Stimulated activated naive CD8-positive, alpha-beta T cell treated with anti-CD3 and anti-CD28 coated beads, Interleukin-15, Interleukin-2, amounts not matched to agents 100 ng/mL and 50 ng/mL, for 24 hours (primary cell): ENCODE measurements at regions not wholly inside any gene's neighbourhood (a gene's known extent, or its start where the extent isn't known, plus 50 kb on each side); places are given as distances from the start of the nearest gene placed in this dataset.
"Not testable (repeated sequence)": the region's sequence is repeated elsewhere in the genome, so short reads cannot be mapped to it uniquely, and the experiment has no call there.

ENCODE experiments used
- H3K27ac Mint-ChIP-seq: one replicate; pipeline ENCODE4 v1.8.0; 2021; ENCODE audit warnings: mild to moderate bottlenecking, mixed read lengths
- H3K27me3 Mint-ChIP-seq: one replicate; pipeline ENCODE4 v1.8.0; 2021; ENCODE audit warnings: mixed read lengths
- H3K36me3 Mint-ChIP-seq: one replicate; pipeline ENCODE4 v1.8.0; 2021; ENCODE audit warnings: low read depth, mixed read lengths
- H3K4me1 Mint-ChIP-seq: one replicate; pipeline ENCODE4 v1.8.0; 2021; ENCODE audit warnings: low read depth, mixed read lengths
- H3K4me3 Mint-ChIP-seq: one replicate; pipeline ENCODE4 v1.8.0; 2021; ENCODE audit warnings: mild to moderate bottlenecking, mixed read lengths
- H3K9me3 Mint-ChIP-seq: one replicate; pipeline ENCODE4 v1.8.0; 2021; ENCODE audit warnings: mixed read lengths

- no peak overlapping the region for H3K27ac Mint-ChIP-seq
- no peaks in the 10 kb centered on the region for H3K27me3 Mint-ChIP-seq
- H3K4me1 Mint-ChIP-seq = no peaks in the 10 kb centered on the region
- no peak overlapping the region for H3K4me3 Mint-ChIP-seq
- no peaks in the 10 kb centered on the region for H3K9me3 Mint-ChIP-seq
- H3K36me3 Mint-ChIP-seq = no peaks in the 10 kb centered on the region
These were observed 368.3 kb downstream of the RAD51AP2 start for GRCh38 chr2:17149945-17150344.

- Mint-ChIP-seq H3K27me3 (no peaks in the 10 kb centered on the region), H3K9me3 (no peaks in the 10 kb centered on the region), H3K4me1 (no peaks in the 10 kb centered on the region), H3K27ac (no peak overlapping the region), H3K4me3 (no peak overlapping the region), H3K36me3 (no peaks in the 10 kb centered on the region)
These were observed 369.7 kb downstream of the RAD51AP2 start for GRCh38 chr2:17148407-17149145.

- Mint-ChIP-seq H3K4me1 (no peaks in the 10 kb centered on the region), H3K36me3 (no peaks in the 10 kb centered on the region), H3K27ac (no peak overlapping the region), H3K4me3 (no peak overlapping the region), H3K9me3 (no peaks in the 10 kb centered on the region), H3K27me3 (no peaks in the 10 kb centered on the region)
These were observed 371.9 kb downstream of the RAD51AP2 start for GRCh38 chr2:17146358-17146757.

GRCh38 chr2:17136877-17137276 is 381.4 kb downstream of the RAD51AP2 start:
- H3K4me1 Mint-ChIP-seq = no peaks in the 10 kb centered on the region
- H3K9me3 Mint-ChIP-seq = no peaks in the 10 kb centered on the region
- H3K27me3 Mint-ChIP-seq = no peaks in the 10 kb centered on the region
- no peak overlapping the region for H3K4me3 Mint-ChIP-seq
- no peaks in the 10 kb centered on the region for H3K36me3 Mint-ChIP-seq
- no peak overlapping the region for H3K27ac Mint-ChIP-seq

GRCh38 chr2:17136231-17136630 is 382.0 kb downstream of the RAD51AP2 start:
- Mint-ChIP-seq H3K4me1 (no peaks in the 10 kb centered on the region), H3K4me3 (no peak overlapping the region), H3K9me3 (no peaks in the 10 kb centered on the region), H3K36me3 (no peaks in the 10 kb centered on the region), H3K27me3 (no peaks in the 10 kb centered on the region), H3K27ac (no peak overlapping the region)

GRCh38 chr2:17135619-17136018 is 382.6 kb downstream of the RAD51AP2 start:
- Mint-ChIP-seq H3K9me3 (no peaks in the 10 kb centered on the region), H3K36me3 (no peaks in the 10 kb centered on the region), H3K4me3 (no peak overlapping the region), H3K27me3 (no peaks in the 10 kb centered on the region), H3K4me1 (no peaks in the 10 kb centered on the region), H3K27ac (no peak overlapping the region)

GRCh38 chr2:17133052-17133671 is 385.1 kb downstream of the RAD51AP2 start:
- H3K36me3 Mint-ChIP-seq = no peaks in the 10 kb centered on the region
- no peaks in the 10 kb centered on the region for H3K9me3 Mint-ChIP-seq
- H3K27ac Mint-ChIP-seq = no peak overlapping the region
- H3K4me3 Mint-ChIP-seq = no peak overlapping the region
- no peaks in the 10 kb centered on the region for H3K4me1 Mint-ChIP-seq
- H3K27me3 Mint-ChIP-seq = no peaks in the 10 kb centered on the region

- H3K4me3 Mint-ChIP-seq, H3K9me3 Mint-ChIP-seq, H3K36me3 Mint-ChIP-seq, H3K27me3 Mint-ChIP-seq, H3K27ac Mint-ChIP-seq, H3K4me1 Mint-ChIP-seq: not testable (repeated sequence)
These were observed 387.6 kb downstream of the RAD51AP2 start for GRCh38 chr2:17130627-17131026.

GRCh38 chr2:17125989-17126620 is 392.1 kb downstream of the RAD51AP2 start:
- H3K27me3 Mint-ChIP-seq = no peaks in the 10 kb centered on the region
- H3K4me1 Mint-ChIP-seq = no peaks in the 10 kb centered on the region
- no peak overlapping the region for H3K4me3 Mint-ChIP-seq
- H3K36me3 Mint-ChIP-seq = no peaks in the 10 kb centered on the region
- peaks cover 10% of the 10 kb centered on the region for H3K9me3 Mint-ChIP-seq
- H3K27ac Mint-ChIP-seq = no peak overlapping the region

GRCh38 chr2:17124575-17125318 is 393.5 kb downstream of the RAD51AP2 start:
- Mint-ChIP-seq H3K36me3 (no peaks in the 10 kb centered on the region), H3K27ac (no peak overlapping the region), H3K4me3 (no peak overlapping the region)

GRCh38 chr2:17122887-17123501 is 395.2 kb downstream of the RAD51AP2 start:
- Mint-ChIP-seq H3K27ac (no peak overlapping the region), H3K36me3 (no peaks in the 10 kb centered on the region), H3K9me3 (peaks cover 14% of the 10 kb centered on the region), H3K27me3 (no peaks in the 10 kb centered on the region), H3K4me1 (no peaks in the 10 kb centered on the region), H3K4me3 (no peak overlapping the region)

More at GRCh38 chr2:17124575-17125318, 393.5 kb downstream of the RAD51AP2 start:
- Mint-ChIP-seq H3K4me1 (no peaks in the 10 kb centered on the region), H3K9me3 (peaks cover 10% of the 10 kb centered on the region), H3K27me3 (no peaks in the 10 kb centered on the region)

- no peak overlapping the region for H3K4me3 Mint-ChIP-seq
- H3K27me3 Mint-ChIP-seq = no peaks in the 10 kb centered on the region
- no peak overlapping the region for H3K27ac Mint-ChIP-seq
- peaks cover 9% of the 10 kb centered on the region for H3K9me3 Mint-ChIP-seq
- no peaks in the 10 kb centered on the region for H3K36me3 Mint-ChIP-seq
- H3K4me1 Mint-ChIP-seq = no peaks in the 10 kb centered on the region
These were observed 402.8 kb downstream of the RAD51AP2 start for GRCh38 chr2:17115466-17115865.

- Mint-ChIP-seq H3K4me1 (no peaks in the 10 kb centered on the region), H3K9me3 (peaks cover 9% of the 10 kb centered on the region), H3K27me3 (no peaks in the 10 kb centered on the region), H3K4me3 (no peak overlapping the region), H3K36me3 (no peaks in the 10 kb centered on the region), H3K27ac (no peak overlapping the region)
These were observed 403.2 kb downstream of the RAD51AP2 start for GRCh38 chr2:17115042-17115441.

GRCh38 chr2:17107871-17108270 is 410.4 kb downstream of the RAD51AP2 start:
- H3K9me3 Mint-ChIP-seq = no peaks in the 10 kb centered on the region
- no peaks in the 10 kb centered on the region for H3K36me3 Mint-ChIP-seq
- H3K4me3 Mint-ChIP-seq = no peak overlapping the region
- H3K4me1 Mint-ChIP-seq = no peaks in the 10 kb centered on the region
- no peak overlapping the region for H3K27ac Mint-ChIP-seq
- H3K27me3 Mint-ChIP-seq = no peaks in the 10 kb centered on the region

- no peaks in the 10 kb centered on the region for H3K27me3 Mint-ChIP-seq
- no peak overlapping the region for H3K27ac Mint-ChIP-seq
- H3K9me3 Mint-ChIP-seq = no peaks in the 10 kb centered on the region
- no peaks in the 10 kb centered on the region for H3K36me3 Mint-ChIP-seq
- H3K4me3 Mint-ChIP-seq = no peak overlapping the region
- H3K4me1 Mint-ChIP-seq = no peaks in the 10 kb centered on the region
These were observed 411.1 kb downstream of the RAD51AP2 start for GRCh38 chr2:17107151-17107550.
